HG03439 (cell line): ENCODE measurements at regions not wholly inside any gene's neighbourhood (a gene's known extent, or its start where the extent isn't known, plus 50 kb on each side); places are given as distances from the start of the nearest gene placed in this dataset.

ENCODE experiments used
- ATAC-seq: cut with Tn5 transposase; IDR thresholded peaks from one replicate; pipeline ENCODE4 v1.9.1; 2021; ENCODE audit warnings: mild to moderate bottlenecking, moderate library complexity; ENCODE audit not compliant: unreplicated experiment

DNA sequence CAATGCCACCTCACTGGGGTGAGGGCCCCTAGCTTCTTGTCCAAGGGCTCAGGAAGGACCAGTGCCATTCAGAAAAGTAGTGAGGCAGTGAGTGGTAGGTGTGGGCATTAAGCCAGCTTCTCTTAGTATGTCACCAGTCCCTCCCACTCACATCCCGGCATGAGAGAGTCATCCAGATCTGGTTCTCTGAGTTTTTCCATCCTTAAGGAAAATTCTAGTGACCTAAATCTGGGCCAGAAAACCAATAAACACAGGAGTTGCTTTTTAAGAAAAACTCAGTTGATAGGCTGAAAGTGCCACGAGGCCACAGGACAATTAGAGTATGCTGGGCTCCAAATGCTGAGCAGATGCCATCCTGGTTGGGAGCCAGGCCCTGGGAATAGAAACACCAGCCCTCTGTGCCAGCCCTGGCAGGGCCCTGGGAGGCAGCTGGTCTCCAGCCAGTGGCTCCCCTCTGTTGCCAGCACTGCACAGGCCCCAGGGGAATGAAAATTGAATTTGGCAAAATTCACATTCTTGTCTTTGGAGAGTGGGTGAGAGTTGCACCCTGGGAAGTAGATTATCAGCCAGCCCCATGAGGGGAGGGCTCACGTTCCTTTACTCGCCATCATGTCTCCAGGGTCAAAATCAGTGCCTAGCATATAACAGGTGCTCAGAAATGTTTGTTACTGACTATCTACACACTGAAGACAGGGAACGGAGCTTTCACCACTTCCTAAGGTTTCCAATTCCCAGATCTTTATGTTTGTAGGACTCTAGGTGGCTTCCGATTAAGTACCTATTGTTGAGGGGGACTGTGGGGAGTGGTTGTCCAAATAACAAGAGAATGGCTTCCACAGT is 52.8 kb downstream of the FAM43A start:
- no peak for ATAC-seq

DNA sequence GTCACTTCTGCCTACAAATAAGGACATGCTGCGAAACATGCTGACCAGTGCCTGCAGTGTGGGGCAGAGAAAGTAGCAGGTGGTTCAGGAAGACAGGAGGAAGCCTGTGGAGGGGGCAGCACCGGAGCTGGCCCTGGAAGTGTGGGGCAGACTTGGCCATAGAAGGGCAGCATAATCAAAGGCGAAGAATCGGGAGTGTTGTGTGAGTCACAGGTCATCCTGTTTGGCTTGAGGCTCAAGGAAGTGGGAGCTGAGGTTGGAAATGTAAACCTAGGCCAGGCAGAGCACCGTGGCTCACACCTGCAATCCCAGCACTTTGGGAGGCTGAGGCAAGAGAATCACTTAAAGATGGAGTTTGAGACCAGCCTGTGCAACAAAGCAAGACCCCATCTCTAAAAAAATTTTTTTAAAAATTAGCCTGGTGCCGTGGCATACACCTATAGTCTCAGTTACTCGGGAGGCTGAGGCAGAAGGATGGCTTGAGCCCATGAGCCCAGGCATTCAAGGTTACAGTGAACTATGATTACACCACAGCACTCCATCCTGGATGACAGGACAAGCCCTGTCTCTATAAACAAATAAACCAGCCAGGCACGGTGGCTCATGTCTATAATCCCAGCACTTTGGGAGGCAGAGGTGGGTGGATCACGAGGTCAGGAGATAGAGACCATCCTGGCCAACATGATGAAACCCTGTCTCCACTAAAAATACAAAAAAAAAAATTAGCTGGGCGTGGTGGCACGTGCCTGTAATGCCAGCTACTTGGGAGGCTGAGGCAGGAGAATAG is 54.0 kb downstream of the FAM43A start:
- no peak for ATAC-seq

DNA sequence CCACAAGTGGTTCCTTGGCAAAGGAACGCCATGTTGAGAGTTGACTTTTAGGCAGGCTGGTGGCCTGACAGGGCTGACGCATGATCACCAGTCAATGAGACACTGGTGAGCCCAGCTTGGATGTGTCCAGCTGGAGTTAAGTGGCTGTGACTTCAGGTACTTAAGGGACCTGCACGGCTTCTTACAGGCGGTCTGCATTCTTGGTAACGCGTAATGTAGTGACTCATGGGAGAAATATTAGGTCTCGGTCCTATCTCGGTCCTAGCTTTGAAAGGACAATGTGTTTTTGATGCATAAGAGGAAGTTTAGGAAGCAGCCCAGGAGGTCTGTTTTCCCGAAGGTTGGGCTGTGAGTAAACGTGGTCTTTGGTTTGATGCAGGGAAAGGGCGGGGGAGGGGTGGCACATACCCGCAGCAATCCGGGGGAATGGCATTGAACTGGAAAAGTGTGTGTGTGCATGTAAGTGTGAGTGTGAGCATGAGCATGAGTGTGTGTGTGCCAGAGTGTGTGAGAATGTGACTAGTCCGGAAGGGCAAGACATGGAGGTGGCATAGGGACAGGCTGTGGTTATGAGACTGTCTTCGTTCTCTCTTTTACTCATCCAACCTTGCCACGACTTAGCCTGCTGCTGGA is 55.3 kb downstream of the FAM43A start:
- no peak for ATAC-seq

DNA sequence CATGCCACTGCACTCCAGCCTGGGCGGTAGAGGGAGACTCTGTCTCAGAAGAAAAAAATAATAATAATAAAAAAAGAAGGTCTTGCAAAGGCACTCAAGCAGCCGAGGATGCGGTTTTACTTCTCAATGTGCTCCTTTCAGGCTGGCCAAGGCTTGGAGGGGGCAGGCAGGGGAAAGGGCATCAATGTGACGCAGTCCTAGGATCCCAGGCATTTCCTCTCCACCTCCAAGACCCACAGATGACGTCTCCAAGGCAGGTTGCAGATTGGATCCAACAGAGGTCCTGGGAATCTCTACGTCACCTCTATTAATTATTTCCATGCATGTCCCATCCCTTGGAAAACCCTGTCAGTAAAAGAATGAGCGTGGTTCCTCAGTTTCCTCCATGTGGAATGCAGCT is 56.2 kb downstream of the FAM43A start:
- no peak for ATAC-seq

DNA sequence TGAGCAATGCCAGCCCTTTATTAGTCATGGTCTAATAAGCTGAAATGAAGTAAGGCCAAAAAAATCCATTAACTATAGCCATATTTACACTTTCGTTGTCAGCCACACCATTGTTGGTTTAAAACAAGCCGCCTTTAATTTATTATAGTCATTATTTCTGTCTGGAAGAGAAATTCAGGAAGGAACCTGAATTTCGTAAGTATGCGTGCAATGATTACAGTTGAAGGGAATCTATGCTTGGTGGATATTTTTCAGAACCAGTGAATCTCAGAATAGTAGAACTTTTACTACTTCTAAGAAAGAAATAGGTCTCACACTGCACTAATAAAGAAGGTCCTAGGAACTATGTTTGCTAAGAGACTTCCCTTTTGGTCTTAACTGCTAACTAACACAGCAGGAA is 59.1 kb downstream of the FAM43A start:
- ATAC-seq, result no peak

DNA sequence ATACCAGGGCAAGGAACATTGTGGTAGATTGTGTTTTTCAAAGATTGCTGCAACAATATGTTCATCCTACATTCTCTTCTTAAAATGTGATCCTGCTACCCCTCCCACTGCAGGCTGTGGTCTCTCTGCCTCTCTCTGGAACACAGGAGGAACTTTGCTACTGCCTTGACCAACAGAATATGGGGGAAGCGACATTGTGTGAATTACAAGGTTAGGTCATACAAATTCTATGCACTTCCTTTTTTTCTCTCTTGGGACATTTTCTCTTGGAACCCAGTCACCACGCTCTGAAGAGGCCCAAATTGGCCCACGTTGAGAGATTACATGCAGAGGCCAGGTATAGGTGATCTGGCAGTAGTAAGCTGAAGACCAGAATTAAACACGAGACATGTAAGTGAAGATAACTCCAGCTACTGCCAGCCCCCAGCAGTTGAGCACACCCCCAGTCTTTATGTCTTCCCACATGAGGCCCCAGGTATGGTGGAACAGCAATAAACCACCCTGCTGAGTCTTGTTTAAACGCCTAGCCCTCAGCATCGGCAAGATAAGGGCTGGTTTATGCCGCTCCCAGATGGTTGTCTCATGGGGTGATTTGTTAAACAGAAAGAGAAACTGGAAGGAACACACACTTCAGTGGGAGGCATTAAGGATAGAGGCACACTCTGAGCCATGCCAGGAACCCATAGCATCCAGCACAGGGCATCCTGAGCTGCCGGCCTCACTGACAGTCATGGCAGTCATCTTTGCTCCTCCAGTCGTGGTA is 59.9 kb downstream of the FAM43A start:
- ATAC-seq, result no peak

DNA sequence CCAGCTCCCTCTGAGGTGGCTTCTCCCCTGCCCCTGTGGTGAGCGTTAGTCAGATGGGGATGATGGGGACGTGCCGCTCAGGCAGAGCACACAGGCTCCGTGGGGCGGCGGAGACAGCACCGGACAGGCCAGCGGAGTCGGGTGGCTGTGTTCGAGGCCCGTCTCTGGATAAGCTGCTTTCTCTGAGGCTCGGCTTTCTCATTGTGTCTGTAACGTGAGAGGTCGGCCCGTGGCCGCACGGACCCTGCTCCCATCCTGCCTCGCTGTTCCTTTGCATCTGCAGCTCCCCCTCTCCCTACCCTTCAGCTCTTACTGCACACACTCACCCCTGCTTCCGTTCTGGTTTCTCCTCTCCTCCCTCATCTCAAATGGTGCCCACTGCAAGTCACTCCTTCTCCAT is 62.5 kb downstream of the FAM43A start:
- ATAC-seq, result no peak

DNA sequence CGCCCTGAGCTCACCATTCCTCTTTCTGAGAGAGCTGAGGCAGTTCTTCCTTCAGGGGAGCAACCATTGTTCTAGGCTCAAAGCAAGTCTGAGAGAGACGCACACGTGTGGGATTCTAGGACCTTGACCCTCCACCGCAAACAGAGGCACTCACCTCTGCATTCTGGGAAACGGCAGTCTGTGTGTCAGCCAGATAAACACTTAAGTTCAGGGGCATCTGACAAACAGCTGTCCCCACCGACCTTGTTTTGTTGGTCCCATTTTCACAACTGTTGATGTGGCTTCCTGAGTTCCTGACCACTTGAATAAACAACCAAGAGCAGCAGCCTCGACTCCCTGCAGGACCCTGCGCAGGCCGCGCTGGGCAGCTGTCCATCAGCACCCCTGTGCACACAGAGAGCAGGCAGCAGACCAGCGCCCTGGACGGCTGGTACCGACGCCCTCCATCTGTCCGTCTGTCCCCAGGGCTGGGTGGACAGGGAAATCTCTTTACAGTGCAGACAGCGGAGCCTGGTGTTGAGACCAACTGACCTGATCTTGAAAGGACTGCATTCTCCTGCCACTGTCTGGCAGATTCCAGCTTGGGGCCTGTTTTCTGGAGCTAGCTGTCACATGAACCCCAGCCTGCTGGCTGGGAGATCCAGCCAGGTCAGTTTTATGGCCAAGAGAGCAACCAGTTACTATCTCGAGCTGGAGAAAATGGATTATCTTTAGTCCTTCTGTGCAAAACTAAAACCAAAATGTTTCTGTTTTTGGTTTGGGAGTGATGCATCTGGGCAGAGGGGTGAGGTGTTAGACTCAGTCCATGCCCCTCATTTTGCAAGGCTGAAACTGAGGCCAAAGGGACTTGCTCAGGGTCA is 64.2 kb downstream of the FAM43A start:
- no peak for ATAC-seq

DNA sequence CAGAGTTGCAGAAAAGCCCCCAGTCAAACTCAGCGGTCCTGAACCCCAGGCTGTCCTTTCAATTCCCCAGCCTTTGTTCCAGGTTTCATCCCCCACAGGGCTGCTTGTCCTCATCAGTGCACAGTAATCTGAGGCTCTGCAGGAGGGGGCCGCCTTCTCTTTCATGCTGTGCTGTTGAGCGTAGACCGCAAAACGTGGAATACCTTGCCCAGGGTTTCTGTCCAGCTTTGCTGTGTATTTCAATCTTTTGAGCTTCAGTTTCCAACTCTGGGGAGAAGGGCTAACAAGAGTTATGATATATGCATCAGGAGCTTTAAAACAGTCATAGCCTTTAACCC is 64.8 kb downstream of the FAM43A start:
- ATAC-seq, result no peak

DNA sequence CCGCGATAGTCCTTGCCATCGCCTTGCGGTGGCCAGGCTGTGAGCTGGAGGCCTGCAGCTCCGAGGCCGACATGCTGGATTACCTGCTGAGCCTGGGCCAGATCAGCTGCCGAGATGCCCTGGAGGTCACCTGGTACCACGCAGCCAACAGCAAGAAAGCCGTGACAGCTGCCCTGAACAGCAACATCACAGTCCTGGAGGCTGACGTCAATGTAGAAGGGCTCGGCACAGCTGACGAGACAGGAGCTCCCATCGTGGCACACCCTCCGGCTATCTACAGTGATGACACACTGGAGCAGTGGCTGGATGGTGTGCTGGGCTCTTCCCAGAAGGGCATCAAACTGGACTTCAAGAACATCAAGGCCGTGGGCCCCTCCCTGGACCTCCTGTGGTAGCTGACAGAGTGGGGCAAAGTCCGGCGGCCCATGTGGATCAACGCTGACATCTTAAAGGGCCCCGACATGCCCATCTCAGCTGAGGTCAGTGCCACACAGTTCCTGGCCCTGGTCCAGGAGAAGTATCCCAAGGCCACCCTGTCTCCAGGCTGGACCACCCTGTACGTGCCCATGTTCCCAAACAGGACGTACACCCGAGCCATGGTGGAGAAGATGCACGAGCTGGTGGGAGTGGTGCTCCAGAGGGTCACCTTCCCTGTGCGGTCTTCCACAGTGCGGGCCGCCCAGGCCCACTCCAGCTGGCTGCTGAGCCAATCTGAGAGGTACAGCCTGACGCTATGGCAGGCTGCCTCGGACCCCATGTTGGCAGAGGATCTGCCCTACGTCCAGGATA is 70.2 kb downstream of the FAM43A start:
- no peak for ATAC-seq

DNA sequence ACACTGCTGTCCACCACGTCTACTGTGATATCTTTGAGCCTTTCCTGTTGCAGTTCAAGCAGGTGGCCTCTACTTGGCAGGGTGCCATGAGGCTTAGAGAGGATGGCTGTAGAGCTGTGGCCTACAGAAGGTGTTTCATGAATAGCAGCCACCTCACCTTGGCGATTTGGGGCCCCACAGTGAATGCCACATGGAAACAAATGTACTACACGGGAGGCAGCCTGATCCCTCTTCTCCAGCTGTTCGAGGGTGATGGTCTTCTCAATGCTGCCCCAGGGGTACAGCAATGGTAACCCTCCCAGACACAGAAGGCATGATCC is 70.7 kb downstream of the FAM43A start:
- ATAC-seq, result no peak

DNA sequence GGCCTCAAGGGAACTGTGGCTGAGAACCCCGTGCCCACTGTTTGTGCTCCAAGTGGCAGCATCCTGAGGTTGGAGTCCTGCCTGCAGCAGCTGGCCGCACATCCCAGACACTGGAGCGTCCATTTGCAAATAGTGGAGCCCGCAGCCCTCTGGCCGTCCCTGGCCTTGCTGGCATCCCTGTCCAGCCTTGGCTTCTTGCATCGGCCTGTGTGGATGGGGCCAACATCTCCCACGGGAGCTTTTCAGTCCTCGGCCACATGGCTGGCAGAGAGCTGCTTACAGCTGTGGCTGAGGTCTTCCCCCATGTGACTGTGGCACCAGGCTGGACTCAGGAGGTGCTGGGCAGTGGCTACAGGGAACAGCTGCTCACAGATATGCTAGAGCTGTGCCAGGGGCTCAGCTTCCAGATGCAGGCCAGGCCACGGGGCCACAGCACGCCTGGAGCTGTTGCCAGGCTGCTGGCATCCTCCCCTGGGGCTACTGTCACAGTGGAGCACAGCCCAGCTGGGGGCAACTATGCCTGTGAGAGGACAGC is 71.2 kb downstream of the FAM43A start:
- ATAC-seq, result no peak

DNA sequence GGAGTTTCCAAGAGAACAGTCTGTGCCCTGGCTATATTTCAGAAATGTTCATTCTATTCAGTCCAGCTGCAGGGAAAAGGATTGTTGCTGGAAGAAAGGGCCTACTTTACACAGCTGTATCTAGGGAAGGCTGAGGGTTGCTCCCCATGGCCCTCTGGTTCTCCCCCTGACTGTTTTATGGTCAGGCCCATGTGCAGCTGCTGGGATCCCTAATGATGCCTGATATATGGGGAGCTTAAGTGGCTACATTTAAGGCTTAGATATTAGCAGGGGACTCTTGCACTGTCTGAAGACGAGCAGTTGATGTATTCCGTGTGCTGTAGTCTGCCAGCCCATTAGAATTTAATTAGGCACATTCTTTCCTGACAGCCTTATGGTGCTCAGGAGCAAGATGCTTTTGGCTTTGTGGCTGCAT is 72.0 kb downstream of the FAM43A start:
- no peak for ATAC-seq

DNA sequence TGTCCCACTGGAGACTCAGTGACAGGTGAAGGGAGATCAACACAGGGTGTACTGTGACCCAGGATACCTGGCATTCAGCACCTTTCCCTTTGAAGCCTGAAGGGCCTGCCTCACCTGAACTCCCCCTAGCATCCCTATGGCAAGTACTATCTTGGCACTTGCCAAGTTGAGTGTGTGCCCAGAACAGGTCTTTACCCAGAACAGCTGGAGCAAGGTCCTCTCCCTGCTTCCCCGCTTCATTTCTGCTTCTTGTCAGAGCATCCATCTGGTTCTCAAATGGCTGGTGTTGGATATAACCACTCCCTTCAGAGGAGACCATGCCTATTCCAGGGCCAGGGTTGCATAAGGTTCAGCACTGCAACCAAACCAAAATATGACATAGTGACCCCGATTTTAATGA is 73.0 kb downstream of the FAM43A start:
- no peak for ATAC-seq

DNA sequence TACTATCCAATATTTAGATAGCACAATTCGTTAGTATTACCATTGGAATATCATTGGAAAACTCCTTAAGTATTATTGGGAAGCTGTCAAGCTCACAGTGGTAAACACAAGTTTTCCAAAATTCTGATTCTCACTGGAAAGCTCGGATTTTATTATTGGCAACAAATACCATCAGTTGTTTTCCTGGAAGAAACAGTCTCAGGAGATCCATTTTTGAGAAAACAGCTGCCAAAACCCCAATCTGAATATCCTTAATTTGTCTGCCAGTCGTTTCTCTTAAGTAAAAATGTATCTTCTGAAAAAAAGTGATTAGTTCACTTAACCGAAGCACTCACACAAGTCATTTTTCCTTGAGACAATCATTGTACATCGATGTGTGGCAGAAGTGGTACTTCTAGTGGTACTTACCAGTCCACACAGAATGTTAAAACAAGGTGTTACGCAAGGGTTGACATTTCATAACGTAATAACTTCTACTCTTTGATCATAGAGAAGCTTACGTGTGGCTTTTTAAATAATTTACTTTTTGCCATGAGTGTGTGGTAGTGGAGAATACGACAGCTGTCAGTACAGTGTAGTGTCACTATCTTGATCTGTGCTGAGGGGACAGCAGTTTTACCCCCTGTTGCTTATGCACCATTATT is 74.9 kb downstream of the FAM43A start:
- no peak for ATAC-seq

DNA sequence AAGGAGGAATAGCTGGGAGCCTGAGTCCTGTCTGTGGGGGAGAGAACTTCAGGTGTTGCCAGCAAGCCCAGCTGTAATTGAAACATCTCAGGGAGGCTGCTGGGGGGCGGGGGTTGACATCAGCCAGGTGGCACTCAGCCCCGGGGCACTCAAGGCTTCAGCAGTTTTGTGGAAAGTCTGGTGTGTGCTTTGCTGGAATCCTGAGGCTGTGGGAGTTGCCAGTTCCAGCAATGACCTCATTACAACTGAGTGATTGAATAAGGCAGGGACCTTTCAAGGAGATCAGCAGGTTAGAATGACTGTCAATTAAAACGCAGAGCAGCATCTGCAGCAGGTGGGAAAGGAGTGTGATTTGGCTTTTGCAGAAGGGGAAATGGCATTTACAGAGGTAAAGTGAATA is 75.7 kb downstream of the FAM43A start:
- no peak for ATAC-seq

DNA sequence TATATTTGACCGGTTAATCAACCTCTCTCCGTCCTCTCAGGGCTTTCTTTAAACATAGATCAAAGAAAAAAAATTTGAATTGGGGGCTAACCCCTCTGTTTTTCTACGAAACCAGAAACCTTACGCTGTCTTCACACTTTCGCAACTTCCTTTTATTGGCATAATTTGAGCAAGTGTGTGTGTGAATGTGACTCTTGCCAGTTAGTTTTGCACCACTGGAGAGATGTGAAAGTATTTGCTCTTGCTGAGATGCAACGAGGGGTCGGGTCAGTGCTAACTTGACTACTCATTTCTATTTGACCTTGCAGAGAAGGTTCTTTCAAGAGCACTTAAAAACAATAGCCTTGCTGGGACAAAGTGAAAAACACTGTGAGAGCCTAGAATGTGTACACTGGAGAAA is 81.2 kb downstream of the FAM43A start:
- ATAC-seq, result no peak

DNA sequence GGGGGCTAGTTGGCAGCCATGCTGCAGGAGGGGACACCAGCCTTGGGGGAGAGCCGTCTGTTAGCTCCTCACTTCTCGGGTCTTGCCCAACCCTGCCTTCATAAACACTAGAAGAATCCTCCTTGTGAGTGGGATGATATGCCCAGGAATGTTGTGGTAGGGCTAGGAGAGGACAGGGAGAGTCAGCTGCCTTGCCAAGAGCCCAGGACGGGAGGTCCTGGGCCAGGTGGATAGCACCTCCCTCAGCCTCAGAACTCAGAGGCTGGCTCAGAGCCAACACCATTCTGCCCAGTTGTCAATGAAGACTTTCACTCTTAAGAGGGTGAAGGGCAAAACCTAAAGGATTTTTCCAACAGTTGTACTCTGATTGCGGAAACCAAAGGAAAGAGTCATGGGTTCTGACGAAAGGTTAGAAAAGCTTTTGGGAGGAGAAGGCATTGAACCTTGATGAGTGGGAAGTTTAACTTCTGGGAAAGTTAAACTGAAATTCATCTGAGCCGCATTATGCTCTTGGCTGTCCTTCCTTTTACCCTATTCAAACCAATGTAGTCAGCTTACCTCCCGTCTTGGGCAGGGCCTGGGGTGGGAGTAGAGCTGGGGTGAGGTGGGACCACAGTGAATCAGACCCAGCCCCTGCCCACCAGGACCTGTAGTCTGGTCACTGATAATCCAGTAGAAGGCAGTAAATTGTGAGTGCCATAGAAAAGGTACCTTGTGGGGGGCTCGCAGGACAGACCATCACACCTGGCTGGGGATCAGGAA is 81.9 kb downstream of the FAM43A start:
- ATAC-seq, result no peak
